ENCODE measurements at regions not wholly inside any gene's neighbourhood (a gene's known extent, or its start where the extent isn't known, plus 50 kb on each side); places are given as distances from the start of the nearest gene placed in this dataset.

DNA sequence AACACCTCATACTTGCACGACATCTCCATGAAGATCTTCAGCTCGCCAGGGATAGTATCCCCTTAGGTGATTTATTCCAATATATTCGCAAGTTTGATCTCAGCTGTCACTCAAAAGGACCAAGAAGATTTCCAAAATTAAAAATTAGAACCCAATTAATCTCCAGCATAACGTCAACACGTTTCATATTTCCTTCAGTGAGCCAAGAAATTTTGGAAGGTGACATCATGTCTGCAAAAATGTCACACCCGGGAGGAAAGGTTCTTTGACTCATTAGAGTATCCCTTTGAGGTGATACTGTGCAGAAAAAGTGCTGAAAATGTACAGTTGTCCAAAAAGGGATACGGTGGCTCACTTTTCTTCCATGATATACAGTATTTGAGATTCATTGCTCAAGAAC is 569.6 kb downstream of the EFNB2 start:
- DNase-seq: no peak

DNA sequence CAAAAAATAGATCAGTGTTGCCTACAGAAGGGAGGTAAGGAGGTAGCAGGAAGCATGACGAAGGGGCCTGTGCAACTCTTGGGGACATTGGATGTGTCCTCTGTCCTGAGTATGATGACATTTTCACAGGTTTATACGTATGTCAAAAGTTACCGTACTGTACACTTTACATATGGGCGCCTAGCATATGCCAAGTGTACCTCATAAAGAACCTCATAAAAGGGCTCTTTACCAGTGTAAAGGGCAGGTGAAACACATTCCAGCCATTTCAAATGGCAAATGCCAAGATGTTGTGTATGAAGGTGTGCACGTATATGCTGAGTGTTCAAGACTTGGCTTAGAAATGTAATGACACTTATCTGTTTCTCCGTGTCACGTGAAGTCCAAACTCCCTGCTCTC is 573.4 kb downstream of the EFNB2 start:
- no peak for DNase-seq

DNA sequence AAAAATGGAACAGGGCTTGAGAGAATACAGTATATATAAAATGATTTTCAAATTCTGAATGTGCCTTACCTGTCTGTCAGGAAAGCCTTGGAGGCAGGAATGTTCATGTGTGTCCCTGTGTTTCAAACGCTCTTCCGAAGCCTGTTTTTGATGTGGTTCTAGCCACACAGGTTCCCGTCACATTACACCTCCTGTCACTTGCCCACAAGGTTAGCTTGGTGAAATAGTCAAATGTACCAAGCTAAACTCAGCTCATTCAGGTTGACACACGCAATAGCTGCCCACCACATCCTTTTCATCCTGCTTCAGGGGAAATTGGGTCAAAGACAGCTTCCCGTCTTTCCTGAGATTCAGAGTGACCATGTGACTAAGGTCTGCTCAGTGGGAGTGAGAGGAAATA is 574.0 kb downstream of the EFNB2 start:
- no peak for DNase-seq

DNA sequence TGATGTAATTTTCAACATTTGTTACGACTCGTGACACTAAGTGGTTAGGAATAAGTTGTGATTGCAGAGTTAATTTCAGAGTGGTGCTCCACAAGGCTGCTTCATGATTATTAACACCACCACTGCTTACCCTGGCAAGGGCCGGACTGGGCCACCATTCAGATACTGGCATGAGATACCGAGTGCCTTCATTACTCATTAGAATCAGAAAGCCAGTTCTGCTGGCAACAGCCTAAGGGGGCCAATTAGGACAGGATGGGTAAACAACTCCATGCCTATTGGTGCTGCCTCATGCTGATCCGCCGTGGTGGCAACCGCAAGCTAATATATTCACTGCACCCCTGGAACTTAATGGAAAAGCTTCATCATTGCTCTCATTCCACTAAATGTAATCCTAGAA is 575.1 kb downstream of the EFNB2 start:
- DNase-seq: no peak

DNA sequence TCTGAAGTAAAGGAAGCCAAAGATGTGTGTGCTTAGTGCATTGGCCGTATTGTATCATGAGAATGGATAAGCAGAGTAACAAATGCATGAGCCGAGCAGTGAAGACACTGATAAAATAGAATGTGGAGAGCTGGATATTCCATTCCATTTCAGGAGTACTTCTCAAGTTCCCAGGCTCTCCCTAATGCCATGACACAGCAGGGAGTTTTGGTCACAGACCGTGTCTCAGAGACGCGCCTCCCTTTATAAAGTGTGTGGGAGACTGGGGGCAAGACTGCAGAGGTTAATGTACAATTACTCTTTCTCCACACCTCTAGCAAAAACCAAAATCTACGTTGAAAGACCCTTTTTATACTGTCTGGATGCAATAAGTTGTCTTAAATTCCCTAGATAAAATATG is 575.6 kb downstream of the EFNB2 start:
- no peak for DNase-seq

DNA sequence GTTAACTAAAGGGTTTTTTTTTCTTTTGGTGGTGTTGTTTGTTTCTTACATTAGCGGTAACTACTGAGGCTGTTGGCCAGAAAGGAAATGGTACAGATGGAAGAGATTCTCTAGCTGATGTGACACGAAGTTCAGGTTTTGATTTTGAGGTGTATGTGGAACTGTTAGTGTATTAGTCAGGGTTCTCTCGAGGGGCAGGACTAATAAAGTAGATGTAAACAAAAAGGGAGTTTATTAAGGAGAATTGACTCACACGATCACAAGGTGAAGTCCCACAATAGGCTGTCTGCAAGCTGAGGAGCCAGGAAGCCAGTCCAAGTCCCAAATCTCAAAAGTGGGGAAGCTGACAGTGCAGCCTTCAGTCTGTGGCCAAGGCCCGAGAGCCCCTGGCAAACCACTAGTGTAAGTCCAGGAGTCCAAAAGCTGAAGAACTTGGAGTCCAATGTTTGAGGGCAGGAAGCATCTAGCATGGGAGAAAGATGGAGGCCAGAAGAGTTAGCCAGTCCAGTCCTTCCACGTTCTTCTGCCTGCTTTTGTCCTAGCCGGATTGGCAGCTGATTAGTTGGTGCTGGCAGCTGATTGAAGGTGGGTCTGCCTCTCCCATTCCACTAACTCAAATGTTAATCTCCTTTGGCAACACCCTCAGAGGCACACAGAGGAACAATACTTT is 577.6 kb downstream of the EFNB2 start:
- DNase-seq: no peak

DNA sequence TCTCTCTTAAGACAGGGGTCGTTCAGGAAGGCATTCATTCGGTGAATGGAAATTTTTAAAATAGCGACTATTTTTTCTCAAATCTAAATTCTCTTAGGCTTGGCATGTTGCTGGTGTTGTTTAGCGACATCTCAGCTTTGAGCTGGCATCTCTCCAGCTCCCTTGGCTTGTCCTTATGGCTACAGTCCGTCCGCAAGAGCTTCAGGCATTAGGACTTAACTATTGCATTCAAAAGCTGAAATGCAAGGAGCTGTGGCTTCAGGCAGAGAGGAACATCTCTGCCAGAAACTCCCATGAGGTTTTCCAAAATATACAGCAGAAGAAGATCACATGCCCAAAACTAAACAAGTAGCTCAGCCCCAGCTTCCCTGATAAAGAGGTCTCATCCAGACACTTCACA is 578.5 kb downstream of the EFNB2 start:
- no peak for DNase-seq

DNA sequence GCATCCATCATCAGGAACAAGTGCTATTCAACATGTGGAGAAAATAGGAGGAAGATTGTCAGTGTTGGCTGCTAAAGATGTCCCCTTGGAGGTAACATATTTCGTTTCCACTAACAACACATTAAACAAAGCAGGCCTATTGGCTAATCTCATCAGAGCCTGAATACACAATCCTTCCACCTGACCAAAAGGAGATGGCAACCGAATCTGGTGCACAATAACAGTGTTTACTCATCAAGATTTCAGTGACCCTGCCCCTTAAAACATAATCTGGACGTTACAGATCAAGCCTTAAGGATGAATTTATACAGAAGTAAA is 582.5 kb downstream of the EFNB2 start:
- DNase-seq: no peak

DNA sequence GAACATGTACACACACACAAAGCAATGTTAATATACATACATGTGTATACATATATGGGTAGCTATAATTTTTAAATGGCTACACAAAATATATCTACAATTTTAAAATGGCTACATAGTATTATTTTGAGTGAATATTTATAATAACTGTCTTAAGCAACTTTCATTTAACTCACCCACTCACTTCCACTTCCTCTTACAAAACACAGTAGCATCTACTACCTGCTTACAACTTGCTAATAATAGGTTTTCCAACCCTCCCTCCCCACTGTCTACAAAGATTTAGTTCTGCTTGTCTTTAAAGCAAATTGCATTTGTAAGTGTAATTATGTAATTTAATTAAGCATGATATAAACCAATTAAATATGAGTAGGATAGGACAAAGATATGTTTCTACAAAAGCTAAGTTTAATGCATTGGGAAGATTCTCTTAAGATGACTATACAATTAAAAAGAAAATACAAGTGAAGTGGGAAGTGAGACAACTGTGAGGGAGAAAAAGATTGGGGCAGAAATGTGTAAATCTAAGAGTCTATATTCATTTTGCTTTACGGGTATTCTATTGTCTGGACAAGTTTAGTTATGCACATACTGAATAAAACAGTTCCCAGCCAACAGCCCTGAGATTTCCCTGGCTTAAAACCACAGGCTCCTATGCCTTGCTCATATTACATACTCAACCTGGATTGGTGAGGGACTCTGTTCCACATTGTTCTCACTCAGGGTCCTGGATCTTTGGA is 583.1 kb downstream of the EFNB2 start:
- DNase-seq: no peak

DNA sequence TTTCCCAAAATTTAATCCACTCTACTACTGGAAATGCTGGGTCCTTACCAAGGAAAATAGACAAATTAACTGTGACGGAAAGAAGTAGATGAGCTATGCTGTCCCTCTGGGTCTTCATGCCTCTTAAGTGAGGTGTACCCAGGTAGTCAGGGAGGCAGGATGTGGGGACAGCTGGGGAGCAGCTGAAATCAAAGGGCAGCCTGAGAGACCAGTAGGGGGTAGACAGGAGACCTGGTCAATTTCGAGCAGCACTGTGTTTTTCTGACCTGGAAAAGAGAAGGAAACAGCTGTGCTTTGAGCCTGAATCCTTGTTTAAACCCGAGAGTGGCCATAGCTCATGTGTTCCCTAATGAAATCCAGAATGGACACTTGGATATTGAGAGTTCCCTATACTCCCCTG is 587.3 kb downstream of the EFNB2 start:
- DNase-seq: no peak

DNA sequence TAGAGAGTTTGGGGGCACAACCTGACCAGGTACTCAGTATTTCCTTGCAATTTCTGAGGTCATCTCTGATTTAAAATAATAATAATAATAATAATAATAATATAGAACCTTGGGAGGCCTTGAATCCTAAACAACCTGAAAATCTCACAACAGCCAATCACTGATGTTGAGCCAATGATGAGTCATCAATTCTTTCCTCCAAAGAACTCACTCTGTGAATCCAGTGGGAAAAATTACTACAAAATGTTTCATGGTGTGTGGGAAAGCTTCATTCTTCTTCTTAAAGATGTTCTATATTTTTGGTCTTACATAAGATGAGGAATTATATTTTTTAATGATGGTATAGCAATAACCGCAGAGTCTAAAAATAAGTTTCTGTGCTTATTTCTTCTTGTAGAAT is 594.6 kb downstream of the EFNB2 start:
- no peak for DNase-seq

DNA sequence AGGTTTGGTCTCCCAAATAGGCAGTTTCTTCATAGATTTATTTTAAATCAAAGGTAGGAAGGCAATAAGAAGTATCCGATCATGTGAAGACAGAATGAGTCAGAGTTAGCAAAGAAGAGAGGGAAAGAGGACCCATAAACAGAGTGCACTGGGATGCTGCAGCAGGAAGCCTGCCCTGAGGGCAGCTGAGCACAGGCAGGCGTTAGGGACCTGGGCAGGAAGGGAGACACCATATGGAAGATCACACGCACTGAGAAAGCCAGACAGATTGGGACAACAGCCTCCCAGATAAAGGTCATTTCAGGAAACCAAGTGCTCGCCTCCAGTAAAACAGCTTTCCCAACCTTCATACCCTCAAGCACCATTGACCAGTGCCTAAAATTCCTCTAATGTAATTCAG is 598.0 kb downstream of the EFNB2 start:
- DNase-seq: no peak

DNA sequence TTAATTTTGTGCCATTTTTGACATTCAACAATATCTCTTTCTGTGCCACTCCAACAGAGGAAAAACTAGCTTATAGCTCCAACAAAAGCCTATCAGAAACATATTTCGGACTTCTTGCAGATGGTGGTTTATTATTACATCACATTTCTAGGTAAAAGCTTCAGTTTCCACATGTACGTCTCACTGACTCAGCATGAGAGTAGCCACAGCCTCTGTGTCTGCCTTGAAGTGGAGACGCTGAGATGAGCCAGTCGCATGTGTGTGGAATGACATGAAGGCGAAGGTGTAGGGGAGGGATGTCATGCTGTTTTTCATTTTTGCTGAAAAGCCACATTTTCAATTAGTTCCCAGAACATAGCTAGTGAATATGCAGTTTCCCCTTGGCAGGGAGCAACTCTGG is 598.6 kb downstream of the EFNB2 start:
- no peak for DNase-seq

DNA sequence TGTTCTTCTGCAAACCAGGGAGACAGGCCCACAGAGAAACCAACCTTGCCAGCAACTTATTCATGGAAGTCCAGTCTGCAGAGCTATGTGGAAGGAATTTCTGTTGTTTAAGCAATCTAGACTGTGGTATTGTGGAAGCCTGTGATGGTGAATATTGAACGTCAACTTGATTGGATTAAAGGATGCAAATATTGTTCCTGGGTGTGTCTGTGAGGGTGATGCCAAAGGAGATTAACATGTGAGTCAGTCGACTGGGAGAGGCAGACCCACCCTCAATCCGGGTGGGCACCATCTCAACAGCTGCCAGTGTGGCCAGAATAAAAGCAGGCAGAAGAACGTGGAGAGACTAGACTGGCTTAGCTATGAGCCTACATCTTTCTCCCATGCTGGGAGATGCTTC is 606.0 kb downstream of the EFNB2 start:
- no peak for DNase-seq

DNA sequence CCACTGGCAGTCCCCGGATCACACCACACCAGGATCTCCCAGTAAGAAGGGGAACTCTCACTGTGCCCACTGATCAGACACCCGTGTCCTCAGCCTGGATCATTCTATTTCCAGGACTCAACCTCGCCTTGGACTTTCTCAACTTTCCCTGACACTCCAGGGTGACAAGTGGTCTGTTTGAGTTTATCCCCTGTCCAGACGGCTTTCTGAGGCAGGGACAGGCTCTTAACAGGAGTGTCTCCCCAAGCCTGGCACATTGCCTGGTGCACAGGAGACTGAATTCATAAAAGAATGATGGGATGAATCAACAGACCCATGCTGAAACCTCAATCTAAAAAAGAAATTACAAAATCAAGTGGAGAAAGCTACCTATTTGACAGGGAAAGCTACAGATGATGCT is 606.6 kb downstream of the EFNB2 start:
- DNase-seq: no peak

DNA sequence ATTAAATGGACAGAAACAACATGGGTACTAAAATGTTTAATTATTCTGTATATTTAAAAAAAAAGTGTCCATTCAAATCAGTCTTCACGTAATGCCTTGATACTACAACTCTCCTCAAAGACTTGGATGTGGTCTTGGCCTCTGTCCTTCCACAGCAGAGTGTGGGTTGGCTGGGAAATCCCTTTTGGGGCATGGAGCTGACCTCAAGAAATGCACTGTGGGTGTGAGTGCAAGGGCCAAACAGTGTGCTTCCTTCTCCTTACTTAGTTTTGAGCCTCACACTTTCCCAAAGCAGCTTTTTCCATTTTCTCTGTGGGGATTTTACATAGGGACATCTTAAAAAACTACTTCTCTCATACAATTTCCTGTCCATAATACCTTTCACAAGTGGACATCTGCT is 607.4 kb downstream of the EFNB2 start:
- no peak for DNase-seq

DNA sequence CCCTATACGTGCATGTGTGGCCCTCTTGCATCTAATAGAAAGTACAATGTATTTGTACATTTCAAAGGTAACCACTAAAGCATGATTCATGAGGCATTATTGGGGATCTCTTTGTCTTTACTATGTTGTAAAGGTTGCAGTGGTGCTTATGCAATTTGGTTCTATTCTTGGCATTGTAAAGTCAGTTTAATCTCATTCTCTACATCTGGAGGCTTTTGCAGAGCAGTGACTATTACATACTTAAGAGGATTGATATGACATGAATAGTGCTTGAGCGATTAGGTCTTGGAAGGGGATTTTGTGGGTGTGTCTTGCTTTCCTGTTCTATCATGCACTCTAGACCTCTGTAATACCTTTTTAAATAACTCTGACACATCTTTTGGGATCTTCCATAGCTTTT is 610.0 kb downstream of the EFNB2 start:
- no peak for DNase-seq

DNA sequence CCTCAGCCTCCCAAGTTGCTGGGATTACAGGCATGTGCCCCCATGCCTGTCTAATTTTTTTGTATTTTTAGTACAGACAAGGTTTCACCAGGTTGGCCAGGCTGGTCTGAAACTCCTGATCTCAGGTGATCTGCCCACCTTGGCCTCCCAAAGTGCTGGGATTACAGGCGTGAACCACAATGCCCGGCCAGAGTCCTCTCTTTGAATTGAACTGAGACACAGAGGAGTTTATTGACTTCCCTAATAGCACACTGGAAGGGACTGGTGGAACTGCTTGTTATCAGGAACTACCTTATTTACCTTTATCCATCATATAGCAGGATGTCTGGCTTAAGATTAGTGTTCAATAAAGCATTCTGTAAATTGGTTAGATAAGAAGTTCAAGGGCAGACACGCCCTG is 613.8 kb downstream of the EFNB2 start:
- no peak for DNase-seq

DNA sequence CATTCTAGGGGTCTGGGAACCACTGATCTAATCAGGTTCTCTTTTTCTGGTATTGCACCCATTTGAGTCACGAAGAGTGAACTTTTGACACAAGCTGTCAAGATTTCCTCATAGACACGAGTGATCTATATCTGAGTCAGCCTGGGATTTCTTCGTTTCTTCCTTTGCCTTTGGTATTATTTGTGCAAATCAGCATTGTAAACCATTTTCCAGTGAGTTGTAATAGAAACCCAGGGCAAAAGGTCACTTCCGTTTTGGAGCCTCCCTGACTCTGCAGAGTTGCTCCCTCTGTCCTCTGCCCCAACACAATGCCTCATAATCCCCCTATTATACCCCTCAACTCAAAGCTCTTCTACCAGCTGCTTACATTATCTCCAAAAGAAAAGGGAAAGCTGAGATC is 615.1 kb downstream of the EFNB2 start:
- no peak for DNase-seq

DNA sequence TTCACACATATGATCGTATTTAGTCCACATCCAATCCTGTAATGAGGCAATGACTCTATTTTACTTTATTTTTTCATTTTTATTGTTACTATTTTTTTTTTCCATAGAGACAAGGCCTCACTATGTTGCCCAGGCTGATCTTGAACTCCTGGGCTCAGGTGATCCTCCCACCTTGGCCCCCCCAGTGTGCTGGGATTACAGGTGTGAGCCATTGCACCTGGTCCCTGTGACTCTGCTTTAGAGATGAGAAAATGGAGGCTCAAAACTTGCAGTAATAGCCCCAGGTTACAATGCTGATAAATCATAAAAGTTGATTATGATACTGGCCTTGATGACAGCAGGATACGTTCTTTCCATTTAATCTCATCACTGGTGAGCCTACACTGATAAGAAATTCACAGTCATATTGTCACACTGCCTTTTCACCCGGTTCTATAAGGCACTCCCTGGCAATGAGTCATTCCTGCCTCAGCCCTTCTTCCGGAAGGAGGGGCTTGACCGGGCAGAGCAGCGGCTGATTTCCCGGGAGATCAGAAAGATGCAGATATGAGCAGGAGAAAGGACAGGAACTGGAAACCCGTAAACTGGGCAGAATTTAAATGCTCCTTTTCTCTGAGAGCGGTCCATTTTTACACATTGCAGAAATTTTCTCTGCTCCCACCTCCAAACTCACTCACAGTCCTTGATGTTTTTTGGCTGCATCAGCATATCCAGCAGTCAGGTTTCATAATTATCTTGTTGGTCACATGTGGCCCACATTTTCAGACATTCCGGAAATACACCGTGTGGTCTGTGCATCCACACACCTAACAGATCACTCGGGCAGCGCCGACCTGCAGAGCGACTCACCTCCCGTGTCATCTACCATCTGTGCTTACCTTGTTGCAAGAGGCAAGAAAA is 616.4 kb downstream of the EFNB2 start:
- no peak for DNase-seq

DNA sequence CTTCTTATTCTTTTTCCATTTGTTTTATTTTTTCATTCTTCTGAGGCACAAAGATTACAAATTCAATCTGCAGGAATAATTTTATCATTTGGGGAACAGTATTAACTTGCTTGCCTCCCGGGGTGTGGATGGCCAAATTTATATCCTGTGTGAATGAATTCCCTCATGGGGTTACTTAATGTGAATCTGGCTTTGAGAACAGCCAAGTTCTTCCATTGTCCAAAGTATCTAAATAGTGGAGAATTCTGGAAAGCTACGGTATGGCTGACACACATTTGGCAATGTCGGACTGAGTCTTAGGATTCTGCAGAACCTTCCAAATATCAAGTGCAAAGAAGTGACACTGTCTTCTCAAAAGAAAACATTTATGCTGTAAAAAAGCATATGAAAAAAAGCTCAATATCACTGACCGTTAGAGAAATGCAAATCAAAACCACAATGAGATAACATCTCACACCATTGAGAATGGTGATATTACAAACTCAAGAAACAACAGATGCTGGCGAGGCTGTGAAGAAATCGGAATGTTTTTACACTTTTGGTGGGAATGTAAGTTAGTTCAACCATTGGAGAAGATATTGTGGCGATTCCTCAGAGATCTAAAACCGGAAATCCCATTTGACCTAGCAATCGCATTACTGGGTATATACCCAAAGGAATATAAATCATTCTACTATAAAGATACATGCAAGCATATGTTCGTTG is 620.2 kb downstream of the EFNB2 start:
- no peak for DNase-seq

DNA sequence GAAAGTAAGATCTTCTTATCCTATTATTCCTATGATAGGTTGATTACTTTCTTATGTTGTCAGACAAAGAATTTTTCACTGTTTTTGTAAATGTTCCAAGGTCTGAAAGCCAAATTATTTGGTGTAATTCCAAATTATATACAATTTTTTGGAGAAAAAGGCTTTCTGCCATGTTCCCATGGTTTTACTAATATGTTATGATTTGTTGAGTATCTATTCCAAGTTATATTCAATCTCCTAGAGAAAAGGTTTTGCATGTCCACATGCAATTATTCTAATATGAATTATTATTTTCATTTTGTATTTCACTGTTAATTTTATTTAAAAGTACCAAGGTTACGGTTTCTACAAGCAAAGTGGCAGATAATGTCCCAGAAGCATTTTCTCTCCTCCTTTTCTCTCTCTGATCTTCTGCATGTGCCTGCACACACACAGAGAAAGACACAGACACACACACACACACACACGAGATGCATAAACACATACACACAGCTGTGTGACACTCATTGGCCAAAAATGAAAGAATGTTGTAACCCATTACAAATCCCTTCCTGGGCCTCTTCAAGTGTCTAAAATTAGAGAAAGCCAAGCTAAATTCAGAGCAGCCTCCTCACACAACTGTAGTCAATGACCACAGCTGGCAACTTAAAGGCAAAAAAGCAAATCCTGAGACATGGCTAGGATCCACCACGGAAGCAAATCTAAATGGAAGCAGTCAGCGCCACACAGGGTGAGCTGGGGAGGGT is 621.0 kb downstream of the EFNB2 start:
- DNase-seq: no peak

DNA sequence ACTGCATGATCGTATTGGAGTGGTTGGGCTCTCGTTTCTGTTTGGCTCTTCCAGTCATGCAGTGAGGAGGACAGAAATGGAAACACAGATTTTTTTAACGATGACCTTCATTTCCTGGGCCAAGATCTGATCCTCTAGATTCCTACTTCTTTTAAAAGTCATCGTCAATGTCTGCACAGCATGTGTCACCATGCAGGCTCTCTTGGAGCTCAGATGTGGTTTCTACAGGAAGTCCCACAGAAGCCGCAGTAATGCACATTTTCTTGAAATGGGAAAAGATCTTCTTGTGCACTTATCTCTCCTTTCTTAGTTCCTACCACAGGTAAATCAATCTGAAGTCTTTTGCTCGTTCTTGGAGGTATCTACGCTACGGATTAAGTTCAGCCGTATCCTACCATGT is 626.9 kb downstream of the EFNB2 start:
- DNase-seq: no peak
